ENCODE measurements at regions not wholly inside any gene's neighbourhood (a gene's known extent, or its start where the extent isn't known, plus 50 kb on each side); places are given as distances from the start of the nearest gene placed in this dataset.

- Histone ChIP-seq H4K20me1 (ENCODE audit: low read depth, low read length) (no peaks in the 10 kb centered on the region), H2AFZ (ENCODE audit: low read depth, low read length, severe bottlenecking) (no peak overlapping the region), H3K36me3 (ENCODE audit: low read length) (no peaks in the 10 kb centered on the region), H3K4me2 (ENCODE audit: low read depth, low read length, poor library complexity, severe bottlenecking) (no peak overlapping the region), H3K79me2 (ENCODE audit: insufficient read depth, low read length) (no peaks in the 10 kb centered on the region), H3K27ac (ENCODE audit: low read depth, low read length) (no peak overlapping the region), H3F3A (ENCODE audit: insufficient read depth) (no peaks in the 10 kb centered on the region), H3K4me3 (ENCODE audit: insufficient read depth, low read length, poor library complexity, severe bottlenecking) (no peak overlapping the region), H3K9ac (ENCODE audit: low read length) (no peak overlapping the region), H3K9me3 (ENCODE audit: insufficient read depth, low read length) (no peaks in the 10 kb centered on the region), H3K27me3 (ENCODE audit: low read length) (no peaks in the 10 kb centered on the region), H3K9me2 (replicated peaks; ENCODE audit: insufficient read depth, low read length) (no peaks in the 10 kb centered on the region)
- no peak for TF ChIP-seq CTCF (IDR thresholded peaks at IDR 0.05; ENCODE audit: insufficient read depth, low read length, poor library complexity, severe bottlenecking)
- no peak for TF ChIP-seq EZH2phosphoT487 (conservative IDR thresholded peaks at IDR 0.05; ENCODE audit: low read length)
These were observed 64.4 kb upstream of the IGF1R start for GRCh38 chr15:98583771-98584430.

- Histone ChIP-seq H3K9ac (ENCODE audit: low read length) (no peak overlapping the region), H3K9me3 (ENCODE audit: insufficient read depth, low read length) (no peaks in the 10 kb centered on the region), H3K4me2 (ENCODE audit: low read depth, low read length, poor library complexity, severe bottlenecking) (no peak overlapping the region), H3F3A (ENCODE audit: insufficient read depth) (no peaks in the 10 kb centered on the region), H2AFZ (ENCODE audit: low read depth, low read length, severe bottlenecking) (no peak overlapping the region), H3K27ac (ENCODE audit: low read depth, low read length) (no peak overlapping the region), H3K9me2 (replicated peaks; ENCODE audit: insufficient read depth, low read length) (no peaks in the 10 kb centered on the region), H4K20me1 (ENCODE audit: low read depth, low read length) (no peaks in the 10 kb centered on the region), H3K79me2 (ENCODE audit: insufficient read depth, low read length) (no peaks in the 10 kb centered on the region), H3K36me3 (ENCODE audit: low read length) (no peaks in the 10 kb centered on the region), H3K27me3 (ENCODE audit: low read length) (no peaks in the 10 kb centered on the region), H3K4me3 (ENCODE audit: insufficient read depth, low read length, poor library complexity, severe bottlenecking) (no peak overlapping the region)
- no peak for TF ChIP-seq EZH2phosphoT487 (conservative IDR thresholded peaks at IDR 0.05; ENCODE audit: low read length)
- TF ChIP-seq CTCF (IDR thresholded peaks at IDR 0.05; ENCODE audit: insufficient read depth, low read length, poor library complexity, severe bottlenecking) = no peak
These were observed 62.3 kb upstream of the IGF1R start for GRCh38 chr15:98586066-98586465.

DNA sequence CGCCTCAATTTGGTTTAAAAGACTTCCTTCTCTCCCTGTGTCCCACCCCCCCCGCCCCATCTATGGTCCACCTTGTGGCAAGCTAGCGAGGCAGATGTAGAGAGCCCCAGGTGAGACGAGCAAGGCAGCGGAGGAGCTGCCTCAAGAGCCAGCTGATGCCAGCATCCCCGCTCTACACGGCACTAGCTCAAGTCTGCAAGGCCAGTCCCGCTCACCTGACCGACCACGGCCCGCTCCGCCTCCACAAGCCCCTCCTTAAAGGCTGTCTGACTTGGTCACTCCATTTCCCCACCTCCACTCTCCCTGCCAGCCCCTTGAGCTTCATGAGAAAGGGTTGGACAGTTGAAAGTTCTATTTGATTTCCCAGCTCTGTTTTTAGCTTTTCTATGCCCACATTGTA, 56.2 kb upstream of the IGF1R start:
- no peak overlapping the region for H3K4me3 ChIP-seq (ENCODE audit: insufficient read depth, low read length, poor library complexity, severe bottlenecking)
- no peaks in the 10 kb centered on the region for H3K36me3 ChIP-seq (ENCODE audit: low read length)
- no peaks in the 10 kb centered on the region for H3K9me2 ChIP-seq (replicated peaks; ENCODE audit: insufficient read depth, low read length)
- H3K9me3 ChIP-seq (ENCODE audit: insufficient read depth, low read length) = no peaks in the 10 kb centered on the region
- H3K27ac ChIP-seq (ENCODE audit: low read depth, low read length) = no peak overlapping the region
- H4K20me1 ChIP-seq (ENCODE audit: low read depth, low read length) = no peaks in the 10 kb centered on the region
- TF ChIP-seq CTCF (IDR thresholded peaks at IDR 0.05; ENCODE audit: insufficient read depth, low read length, poor library complexity, severe bottlenecking) = no peak
- no peak for TF ChIP-seq EZH2phosphoT487 (conservative IDR thresholded peaks at IDR 0.05; ENCODE audit: low read length)
- no peaks in the 10 kb centered on the region for H3K79me2 ChIP-seq (ENCODE audit: insufficient read depth, low read length)
- H2AFZ ChIP-seq (ENCODE audit: low read depth, low read length, severe bottlenecking) = no peak overlapping the region
- no peaks in the 10 kb centered on the region for H3F3A ChIP-seq (ENCODE audit: insufficient read depth)
- no peak overlapping the region for H3K4me2 ChIP-seq (ENCODE audit: low read depth, low read length, poor library complexity, severe bottlenecking)
- H3K27me3 ChIP-seq (ENCODE audit: low read length) = no peaks in the 10 kb centered on the region
- H3K9ac ChIP-seq (ENCODE audit: low read length) = no peak overlapping the region
